ENCODE measurements at regions not wholly inside any gene's neighbourhood (a gene's known extent, or its start where the extent isn't known, plus 50 kb on each side); places are given as distances from the start of the nearest gene placed in this dataset.

DNA sequence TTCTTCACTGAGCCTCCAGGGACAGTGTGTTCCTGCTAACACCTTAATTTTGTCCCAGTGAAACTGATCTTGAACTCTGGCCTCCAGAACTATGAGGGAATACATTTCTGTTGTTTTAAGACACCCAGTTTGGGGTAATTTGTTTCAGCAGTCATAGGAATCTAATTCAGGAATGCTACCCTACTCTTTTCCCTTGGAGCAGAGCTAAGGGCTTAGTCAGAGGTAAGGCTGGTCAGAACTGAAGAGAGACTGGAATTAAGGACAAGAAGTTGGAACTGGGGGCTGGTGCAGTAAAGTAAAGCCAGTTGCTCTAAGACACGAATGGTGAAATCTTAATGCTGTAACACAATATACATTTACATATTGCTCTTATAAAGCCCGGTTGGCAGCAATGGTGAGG lies 809.7 kb downstream of the MAFB start:
- no peaks in the 10 kb centered on the region for H3K4me1 ChIP-seq (ENCODE audit: insufficient read depth, low read length, severe bottlenecking)
- no peaks in the 10 kb centered on the region for H3K9me3 ChIP-seq (ENCODE audit: low read length)
- no peaks in the 10 kb centered on the region for H3K36me3 ChIP-seq (ENCODE audit: insufficient read depth, low read length)
- H3K79me2 ChIP-seq (ENCODE audit: insufficient read depth, low read length): no peaks in the 10 kb centered on the region
- H4K20me1 ChIP-seq (ENCODE audit: insufficient read depth, low read length): no peaks in the 10 kb centered on the region
- no peak overlapping the region for H3K4me3 ChIP-seq (ENCODE audit: low read depth, low read length, poor library complexity, severe bottlenecking)
- H3K4me2 ChIP-seq (ENCODE audit: low read length): no peak overlapping the region
- H3F3A ChIP-seq (ENCODE audit: insufficient read depth, low read length): no peaks in the 10 kb centered on the region
- TF ChIP-seq EZH2 (IDR thresholded peaks at IDR 0.05; ENCODE audit: borderline replicate concordance, low read length): no peak
- TF ChIP-seq CTCF (IDR thresholded peaks at IDR 0.05; ENCODE audit: low read length): no peak
- H3K27me3 ChIP-seq (ENCODE audit: insufficient read depth, low read length): no peaks in the 10 kb centered on the region
- no peaks in the 10 kb centered on the region for H3K9me2 ChIP-seq (ENCODE audit: low read depth, low read length)
- no peak overlapping the region for H3K9ac ChIP-seq (ENCODE audit: low read length)
- no peak overlapping the region for H3K27ac ChIP-seq (ENCODE audit: low read depth, low read length, poor library complexity, severe bottlenecking)
- no peak overlapping the region for H2AFZ ChIP-seq (ENCODE audit: low read length)

DNA sequence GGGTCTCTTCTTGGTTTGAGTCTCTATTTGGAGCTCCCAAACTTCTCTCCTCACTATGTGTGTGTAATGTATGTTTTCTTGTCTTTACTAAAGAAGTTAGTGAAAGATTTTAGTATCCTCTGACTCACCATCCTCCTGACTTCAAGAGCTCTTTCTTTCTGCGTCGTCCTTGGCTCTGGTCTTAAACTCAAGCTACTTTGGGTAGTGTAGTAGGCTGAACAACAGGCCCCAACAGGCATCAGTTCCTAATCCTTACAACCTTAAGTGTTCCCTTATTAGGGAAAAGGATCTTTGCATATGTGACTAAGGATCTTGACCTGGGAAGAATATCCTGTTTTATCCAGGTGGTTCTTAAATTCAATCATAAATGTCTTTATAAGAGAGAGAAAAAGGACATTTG lies 810.2 kb downstream of the MAFB start:
- H3K27ac ChIP-seq (ENCODE audit: low read depth, low read length, poor library complexity, severe bottlenecking): no peak overlapping the region
- H2AFZ ChIP-seq (ENCODE audit: low read length): no peak overlapping the region
- no peaks in the 10 kb centered on the region for H3K9me2 ChIP-seq (ENCODE audit: low read depth, low read length)
- no peaks in the 10 kb centered on the region for H3K9me3 ChIP-seq (ENCODE audit: low read length)
- H3K4me1 ChIP-seq (ENCODE audit: insufficient read depth, low read length, severe bottlenecking): no peaks in the 10 kb centered on the region
- no peaks in the 10 kb centered on the region for H3K79me2 ChIP-seq (ENCODE audit: insufficient read depth, low read length)
- H4K20me1 ChIP-seq (ENCODE audit: insufficient read depth, low read length): no peaks in the 10 kb centered on the region
- TF ChIP-seq CTCF (IDR thresholded peaks at IDR 0.05; ENCODE audit: low read length) (no peak), EZH2 (IDR thresholded peaks at IDR 0.05; ENCODE audit: borderline replicate concordance, low read length) (no peak)
- H3K36me3 ChIP-seq (ENCODE audit: insufficient read depth, low read length): no peaks in the 10 kb centered on the region
- no peak overlapping the region for H3K9ac ChIP-seq (ENCODE audit: low read length)
- H3K4me3 ChIP-seq (ENCODE audit: low read depth, low read length, poor library complexity, severe bottlenecking): no peak overlapping the region
- H3K27me3 ChIP-seq (ENCODE audit: insufficient read depth, low read length): no peaks in the 10 kb centered on the region
- H3F3A ChIP-seq (ENCODE audit: insufficient read depth, low read length): no peaks in the 10 kb centered on the region
- no peak overlapping the region for H3K4me2 ChIP-seq (ENCODE audit: low read length)

DNA sequence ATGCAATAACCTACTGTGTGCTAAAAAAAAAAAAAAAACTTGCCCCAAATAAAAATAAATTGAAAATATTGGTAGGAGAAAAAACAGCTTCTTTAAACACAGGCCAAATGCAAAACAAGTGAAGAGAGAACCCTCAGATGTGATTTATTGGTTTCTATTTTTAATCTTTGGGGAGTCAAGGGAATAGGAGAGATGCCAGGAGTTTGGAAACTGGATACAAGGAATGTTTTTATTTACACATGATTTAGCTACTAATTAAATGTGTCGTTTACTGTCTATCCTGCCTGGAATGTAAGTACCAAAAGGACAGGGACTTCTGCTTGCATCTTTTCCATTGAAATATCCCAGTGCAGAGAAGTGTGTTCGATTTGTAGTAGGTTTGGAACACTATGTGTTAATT lies 810.7 kb downstream of the MAFB start:
- H3K4me1 ChIP-seq (ENCODE audit: insufficient read depth, low read length, severe bottlenecking): no peaks in the 10 kb centered on the region
- no peaks in the 10 kb centered on the region for H3K79me2 ChIP-seq (ENCODE audit: insufficient read depth, low read length)
- no peaks in the 10 kb centered on the region for H4K20me1 ChIP-seq (ENCODE audit: insufficient read depth, low read length)
- H3K9ac ChIP-seq (ENCODE audit: low read length): no peak overlapping the region
- TF ChIP-seq EZH2 (IDR thresholded peaks at IDR 0.05; ENCODE audit: borderline replicate concordance, low read length): no peak
- TF ChIP-seq CTCF (IDR thresholded peaks at IDR 0.05; ENCODE audit: low read length): no peak
- no peaks in the 10 kb centered on the region for H3K9me3 ChIP-seq (ENCODE audit: low read length)
- H3K9me2 ChIP-seq (ENCODE audit: low read depth, low read length): no peaks in the 10 kb centered on the region
- H3K27ac ChIP-seq (ENCODE audit: low read depth, low read length, poor library complexity, severe bottlenecking): no peak overlapping the region
- H3K4me3 ChIP-seq (ENCODE audit: low read depth, low read length, poor library complexity, severe bottlenecking): no peak overlapping the region
- no peak overlapping the region for H3K4me2 ChIP-seq (ENCODE audit: low read length)
- H3K36me3 ChIP-seq (ENCODE audit: insufficient read depth, low read length): no peaks in the 10 kb centered on the region
- no peaks in the 10 kb centered on the region for H3F3A ChIP-seq (ENCODE audit: insufficient read depth, low read length)
- no peaks in the 10 kb centered on the region for H3K27me3 ChIP-seq (ENCODE audit: insufficient read depth, low read length)
- no peak overlapping the region for H2AFZ ChIP-seq (ENCODE audit: low read length)
